Inferior parietal cortex (tissue), 1 donor: ENCODE measurements at regions not wholly inside any gene's neighbourhood (a gene's known extent, or its start where the extent isn't known, plus 50 kb on each side); places are given as distances from the start of the nearest gene placed in this dataset.
"Not testable (repeated sequence)": the region's sequence is repeated elsewhere in the genome, so short reads cannot be mapped to it uniquely, and the experiment has no call there.

ENCODE experiments used
- DNase-seq: peaks from one replicate; pipeline ENCODE4 v3.0.0-alpha.2; 2016; ENCODE audit errors: extremely low spot score

GRCh38 chr21:22154579-22155274 lies 1156.5 kb downstream of the NCAM2 start:
- no peak for DNase-seq

DNA sequence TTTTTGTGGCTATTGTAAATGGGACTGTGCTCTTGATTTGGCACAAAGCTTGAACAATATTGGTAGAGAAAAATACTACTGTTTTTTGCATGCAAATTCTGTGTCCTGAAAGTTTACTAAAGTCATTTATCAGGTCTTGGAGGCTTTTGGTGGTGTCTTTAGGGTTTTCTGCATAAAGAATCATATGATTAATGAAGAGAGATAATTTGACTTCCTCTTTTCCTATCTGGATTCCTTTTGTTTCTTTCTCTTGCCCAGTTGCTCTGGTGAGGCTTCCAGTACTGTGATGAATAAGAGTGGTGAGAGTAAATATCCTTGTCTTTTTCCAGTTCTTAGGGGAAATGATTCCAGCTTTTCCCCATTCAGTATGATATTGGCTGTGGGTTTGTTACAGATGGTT lies 1166.7 kb downstream of the NCAM2 start:
- DNase-seq, result no peak

GRCh38 chr21:22174746-22175145 lies 1176.5 kb downstream of the NCAM2 start:
- DNase-seq, result no peak

- no peak for DNase-seq
Observed at GRCh38 chr21:22189278-22189677, 1191.1 kb downstream of the NCAM2 start.

GRCh38 chr21:22191581-22191980 lies 1193.4 kb downstream of the NCAM2 start:
- DNase-seq, result peak; percentile 3

GRCh38 chr21:22192766-22193165 lies 1194.6 kb downstream of the NCAM2 start:
- DNase-seq, result no peak

GRCh38 chr21:22194986-22195385 lies 1196.8 kb downstream of the NCAM2 start:
- DNase-seq, result not testable (repeated sequence)

- no peak for DNase-seq
Observed at GRCh38 chr21:22200378-22201092, 1202.3 kb downstream of the NCAM2 start.

DNA sequence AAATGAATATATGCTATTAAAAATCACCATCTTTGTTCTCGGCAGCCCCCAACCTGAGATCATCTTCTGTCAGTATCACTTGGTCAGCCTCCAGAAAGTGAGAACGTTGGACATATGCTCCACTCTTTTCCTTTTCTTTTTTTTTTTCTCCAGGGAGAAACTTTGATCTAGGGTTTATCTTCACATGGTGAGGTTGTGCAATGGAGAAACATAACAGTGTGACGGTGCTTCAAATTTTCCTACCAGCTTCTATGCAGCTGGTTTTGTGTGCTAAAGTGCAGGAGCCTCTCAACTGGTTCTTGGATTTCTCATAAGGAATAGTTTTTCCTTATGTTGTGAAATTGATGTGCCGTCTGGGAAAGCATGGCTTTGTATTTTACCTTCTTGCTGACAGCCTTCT lies 1202.9 kb downstream of the NCAM2 start:
- DNase-seq, result no peak

DNA sequence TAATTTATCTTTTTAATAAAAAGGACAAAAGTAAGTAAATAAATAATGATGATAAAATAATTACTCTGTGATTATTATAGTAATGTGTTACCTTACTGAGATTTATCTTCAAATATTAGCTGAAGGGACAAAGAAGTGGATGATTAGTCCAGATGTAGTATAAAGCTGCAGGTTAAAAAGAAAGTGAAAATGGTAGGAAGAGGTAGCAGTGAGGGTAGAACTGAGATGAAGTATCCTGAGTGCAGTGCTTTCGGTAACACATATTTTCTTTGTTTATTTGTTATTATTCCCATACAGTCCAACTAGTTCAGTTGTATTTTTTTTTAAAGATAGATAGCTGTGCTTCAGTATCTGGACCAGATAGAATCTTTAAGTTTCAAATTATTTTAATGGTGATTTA lies 1203.5 kb downstream of the NCAM2 start:
- no peak for DNase-seq

DNA sequence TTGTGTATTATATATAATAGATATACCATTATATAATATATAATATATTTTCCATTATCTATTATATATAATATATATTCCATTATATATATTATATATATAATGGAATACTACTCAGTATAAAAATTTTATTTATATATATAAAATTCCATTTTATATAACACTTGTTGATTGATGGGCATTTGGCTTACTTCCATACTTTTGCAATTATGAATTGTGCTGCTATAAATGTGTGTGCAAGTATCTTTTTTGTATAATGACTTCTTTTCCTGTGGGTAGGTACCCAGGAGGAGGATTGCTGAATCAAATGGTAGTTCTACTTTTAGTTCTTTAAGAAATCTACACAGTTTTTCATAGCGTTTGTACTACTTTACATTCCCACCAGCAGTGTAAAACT lies 1211.1 kb downstream of the NCAM2 start:
- no peak for DNase-seq

DNA sequence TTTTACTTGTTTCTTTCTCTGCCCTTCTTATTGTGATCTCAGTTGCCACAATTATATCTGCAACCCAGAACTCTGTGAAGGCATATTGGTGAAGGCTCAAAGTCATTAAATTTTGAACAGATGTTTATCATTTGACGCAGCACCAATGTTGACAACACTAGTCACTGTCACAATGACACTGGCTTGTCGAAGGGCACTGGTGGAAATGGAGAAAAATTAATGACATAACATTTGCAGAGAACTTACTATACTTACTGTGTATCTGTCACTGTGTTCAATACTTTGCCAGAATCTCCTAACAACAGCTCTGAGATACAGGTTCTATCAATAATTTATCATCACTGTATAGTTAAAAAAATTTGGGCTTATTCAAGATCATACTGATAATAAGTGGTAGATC lies 1213.7 kb downstream of the NCAM2 start:
- no peak for DNase-seq

GRCh38 chr21:22223385-22223784 lies 1225.2 kb downstream of the NCAM2 start:
- no peak for DNase-seq

GRCh38 chr21:22224261-22224660 lies 1226.1 kb downstream of the NCAM2 start:
- DNase-seq, result no peak

- no peak for DNase-seq
Observed at GRCh38 chr21:22225299-22225698, 1227.1 kb downstream of the NCAM2 start.

DNA sequence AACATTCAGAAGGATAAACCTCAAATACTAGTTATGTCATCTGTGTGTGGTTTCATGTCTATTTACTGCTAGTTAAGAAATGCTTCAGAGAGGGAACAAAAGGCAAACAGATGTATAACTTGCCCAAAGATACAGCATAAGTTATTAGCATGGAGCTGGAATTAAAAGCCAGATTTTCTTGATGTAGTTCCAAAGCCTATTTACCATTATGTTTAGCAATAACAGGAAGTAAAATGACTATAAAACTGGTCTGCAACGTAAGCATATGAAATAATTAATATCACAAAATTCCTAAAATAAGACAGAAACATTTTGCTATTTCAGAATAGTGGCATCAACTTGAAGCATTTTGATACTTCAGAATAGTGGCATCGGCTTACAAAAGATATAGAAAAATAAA lies 1232.8 kb downstream of the NCAM2 start:
- no peak for DNase-seq

GRCh38 chr21:22235866-22236590 lies 1237.8 kb downstream of the NCAM2 start:
- DNase-seq, result no peak

GRCh38 chr21:22244516-22244915 lies 1246.3 kb downstream of the NCAM2 start:
- DNase-seq, result no peak

DNA sequence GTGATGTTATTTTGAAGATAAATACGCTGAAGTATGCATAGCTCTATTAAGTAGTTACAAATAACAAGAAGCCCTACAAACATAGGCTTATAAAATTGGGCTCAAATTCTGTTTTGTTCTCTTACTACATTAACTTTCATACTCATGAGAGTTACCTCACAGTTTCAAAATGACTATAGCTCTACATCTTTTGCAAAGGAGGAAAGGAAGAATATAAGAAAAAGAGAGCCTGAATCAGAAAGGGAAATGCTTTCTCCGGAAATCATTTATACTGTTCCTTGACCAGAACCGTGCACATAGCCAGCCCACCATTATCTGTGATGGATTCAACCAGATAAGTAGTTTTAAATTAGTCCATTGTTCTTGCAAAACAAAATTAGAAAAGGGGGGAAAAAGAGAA lies 1252.1 kb downstream of the NCAM2 start:
- DNase-seq, result no peak

- no peak for DNase-seq
Observed at GRCh38 chr21:22253761-22254160, 1255.6 kb downstream of the NCAM2 start.

DNA sequence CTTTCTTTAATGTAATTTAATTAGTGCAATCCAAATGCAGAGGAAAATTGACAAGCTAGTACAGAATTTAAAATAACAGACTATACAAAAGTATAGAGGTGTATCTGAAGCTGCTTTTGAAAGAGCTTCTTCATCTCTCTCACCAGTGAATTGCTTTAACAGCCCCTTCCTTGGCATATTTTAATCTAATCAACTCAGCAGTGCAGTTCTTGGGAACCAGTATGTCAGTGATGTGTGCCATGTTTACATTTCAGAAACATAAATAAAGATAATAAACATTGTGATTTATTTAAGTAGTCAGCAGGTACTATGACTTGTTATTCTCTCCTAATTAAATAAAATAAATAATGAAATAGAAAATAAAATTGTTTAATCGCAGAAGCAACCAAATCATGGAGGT lies 1260.6 kb downstream of the NCAM2 start:
- DNase-seq, result no peak

DNA sequence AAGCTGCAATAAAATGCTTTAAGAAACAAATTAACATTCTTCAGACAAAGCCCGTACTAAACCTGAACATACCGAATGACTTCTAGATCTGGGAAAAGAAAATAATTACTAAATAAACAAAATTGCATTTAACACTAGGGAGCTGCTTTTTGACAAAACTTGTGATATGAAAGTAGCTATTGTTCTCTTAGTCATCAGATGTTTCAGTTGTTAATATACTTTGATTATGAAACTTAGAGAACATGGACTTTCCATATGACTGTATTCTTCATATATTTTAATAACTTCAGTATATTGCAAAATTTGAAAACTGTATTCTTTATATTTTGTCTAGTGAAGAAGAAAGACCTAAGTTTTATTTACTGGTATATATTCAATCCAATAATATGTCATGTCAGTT lies 1262.1 kb downstream of the NCAM2 start:
- DNase-seq, result no peak

DNA sequence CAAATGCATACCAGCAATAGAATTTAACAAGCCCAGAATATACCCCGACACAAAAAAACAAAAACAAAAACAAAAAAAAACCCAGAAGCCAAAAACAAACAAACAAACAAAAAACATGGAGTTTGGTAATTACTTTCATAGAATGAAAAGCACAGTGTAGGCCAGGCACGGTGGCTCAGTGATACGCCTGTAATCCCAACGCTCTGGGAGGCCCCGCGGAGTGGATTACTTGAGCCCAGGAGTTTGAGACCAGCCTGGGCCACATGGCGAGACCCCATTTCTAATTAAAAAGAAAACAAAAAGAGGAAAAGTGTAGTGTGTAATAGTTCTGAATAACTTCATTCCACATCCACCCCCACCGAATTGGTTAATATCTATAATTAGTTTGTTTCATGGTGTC lies 1265.7 kb downstream of the NCAM2 start:
- no peak for DNase-seq
